KOPT-K1 (cell line): ENCODE measurements at regions not wholly inside any gene's neighbourhood (a gene's known extent, or its start where the extent isn't known, plus 50 kb on each side); places are given as distances from the start of the nearest gene placed in this dataset.

Source experiments
- H3K27ac ChIP-seq: fragments of 200-600 bp; sonication (generic); 2 replicates; pipeline ENCODE4 v1.5.1; 2016; ENCODE audit warnings: antibody characterized with exemption, mild to moderate bottlenecking, low read depth, low read length; ENCODE audit not compliant: poor library complexity, severe bottlenecking
- H3K36me3 ChIP-seq: fragments of 200-600 bp; sonication (generic); 2 replicates; pipeline ENCODE4 v1.5.1; 2017; ENCODE audit warnings: antibody characterized with exemption, mild to moderate bottlenecking, low read length, moderate library complexity; ENCODE audit not compliant: insufficient read depth
- H3K9me3 ChIP-seq: fragments of 200-600 bp; sonication (generic); 2 replicates; pipeline ENCODE4 v1.5.1; 2017; ENCODE audit warnings: antibody characterized with exemption, low read length, mild to moderate bottlenecking; ENCODE audit not compliant: insufficient read depth, poor library complexity, severe bottlenecking

GRCh38 chr9:80605793-80606192, 1034.0 kb downstream of the TLE4 start:
- no peaks in the 10 kb centered on the region for H3K9me3 ChIP-seq
- H3K36me3 ChIP-seq, result no peaks in the 10 kb centered on the region
- H3K27ac ChIP-seq, result no peak overlapping the region

DNA sequence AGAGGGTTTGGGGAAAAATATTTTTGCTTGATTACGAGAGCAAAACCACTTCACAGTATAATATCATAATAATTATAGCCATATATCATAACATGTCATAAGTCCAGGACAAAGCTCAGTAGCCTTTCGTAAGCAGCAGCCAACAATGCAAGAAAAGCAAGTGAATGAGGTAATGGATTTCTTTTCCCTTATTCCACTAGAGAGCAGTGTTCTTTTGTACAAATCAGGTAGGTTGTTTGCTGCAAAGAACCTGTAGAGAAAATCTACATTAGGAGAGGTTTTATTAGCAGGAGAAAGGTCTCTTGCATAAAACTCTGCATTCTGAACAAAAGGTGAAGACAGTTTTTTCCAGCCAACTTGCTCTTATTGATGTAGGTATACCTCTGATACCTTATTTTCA, 1033.4 kb downstream of the TLE4 start:
- Histone ChIP-seq H3K27ac (no peak overlapping the region), H3K36me3 (no peaks in the 10 kb centered on the region), H3K9me3 (no peaks in the 10 kb centered on the region)

DNA sequence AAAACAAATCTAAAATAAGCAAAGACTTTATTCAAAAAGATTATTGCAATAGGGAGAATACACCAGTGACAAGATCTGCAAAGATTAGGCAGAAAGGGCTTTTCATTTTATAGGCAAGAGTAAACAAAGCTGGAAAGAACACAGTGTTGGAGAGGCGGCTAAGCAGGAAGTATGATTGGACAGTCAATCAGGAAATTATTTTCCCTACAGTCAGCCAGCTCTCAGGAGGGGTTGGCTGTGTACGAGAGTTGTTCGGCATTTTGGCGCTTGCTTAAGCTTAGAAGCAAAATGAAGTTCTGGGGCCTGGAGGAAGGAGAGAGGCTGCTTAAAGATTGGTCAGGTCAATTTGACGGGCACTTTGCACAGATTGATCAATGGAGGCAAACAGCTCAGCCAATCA, 1030.5 kb downstream of the TLE4 start:
- Histone ChIP-seq H3K36me3 (no peaks in the 10 kb centered on the region), H3K9me3 (no peaks in the 10 kb centered on the region), H3K27ac (no peak overlapping the region)

DNA sequence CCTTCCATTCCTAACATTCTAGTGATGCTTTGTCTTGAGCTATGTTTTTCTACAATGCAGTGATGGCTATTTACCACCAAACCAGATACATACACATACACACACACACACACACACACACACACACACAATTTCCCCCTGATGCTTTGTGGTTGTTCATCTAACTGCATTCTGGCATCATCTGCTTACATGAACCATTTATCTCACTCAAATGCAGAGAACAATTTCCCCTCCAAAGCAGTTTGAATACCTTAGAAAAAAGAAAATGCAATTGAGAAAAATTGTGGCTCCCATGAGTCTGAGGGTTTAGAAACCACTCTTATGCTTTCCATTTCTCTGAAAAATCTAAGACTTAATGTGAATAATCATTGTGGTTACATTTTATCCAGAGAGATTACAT, 1024.8 kb downstream of the TLE4 start:
- H3K27ac ChIP-seq, result no peak overlapping the region
- H3K9me3 ChIP-seq, result no peaks in the 10 kb centered on the region
- H3K36me3 ChIP-seq, result no peaks in the 10 kb centered on the region

- Histone ChIP-seq H3K36me3 (no peaks in the 10 kb centered on the region), H3K9me3 (no peaks in the 10 kb centered on the region), H3K27ac (no peak overlapping the region)
Measured at GRCh38 chr9:80595192-80595591, 1023.4 kb downstream of the TLE4 start.

DNA sequence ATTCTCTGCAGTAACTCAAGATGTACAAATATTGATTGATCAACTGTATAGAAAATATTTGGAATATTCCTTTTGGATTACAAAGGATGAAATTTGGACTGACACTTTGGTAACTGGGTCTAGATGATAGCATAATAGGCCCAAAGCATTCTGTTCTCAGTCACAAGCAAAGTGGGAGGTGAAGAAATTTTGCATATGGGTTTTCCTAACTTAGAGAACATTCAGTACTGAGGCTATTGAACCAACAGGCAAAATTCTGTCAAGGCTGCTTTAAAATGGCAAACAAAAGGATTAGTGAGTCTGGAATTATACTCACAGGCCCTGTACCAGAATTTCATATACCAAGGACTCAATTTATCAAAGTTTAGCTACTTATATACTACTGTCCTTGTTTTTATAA, 1020.6 kb downstream of the TLE4 start:
- H3K9me3 ChIP-seq, result no peaks in the 10 kb centered on the region
- H3K27ac ChIP-seq, result no peak overlapping the region
- H3K36me3 ChIP-seq, result no peaks in the 10 kb centered on the region

DNA sequence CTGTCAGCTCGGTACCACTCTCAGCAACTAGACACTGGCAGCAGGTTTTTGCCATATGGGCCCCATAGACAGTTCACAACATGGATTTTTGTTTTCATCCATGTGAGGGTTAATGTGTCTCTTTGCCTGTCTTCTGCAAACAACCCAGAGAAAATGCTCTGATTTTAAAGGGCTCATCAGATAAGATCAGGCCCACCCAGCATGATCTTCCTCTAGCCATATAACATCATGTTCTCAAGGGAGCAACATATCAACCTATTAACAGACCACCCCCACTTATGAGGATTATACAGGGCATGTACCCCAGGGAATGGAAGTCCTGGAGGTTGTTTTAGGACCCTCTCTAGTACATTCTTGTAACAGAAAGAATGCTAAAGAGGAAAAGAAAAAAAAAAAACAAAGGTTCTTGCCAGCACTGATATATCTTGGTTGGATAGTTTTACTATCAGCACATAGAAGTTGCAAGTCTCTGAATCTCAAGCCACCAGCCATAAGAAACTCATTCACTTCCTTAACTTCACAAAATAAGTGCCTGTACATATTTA, 1015.1 kb downstream of the TLE4 start:
- Histone ChIP-seq H3K9me3 (no peaks in the 10 kb centered on the region), H3K36me3 (no peaks in the 10 kb centered on the region)

DNA sequence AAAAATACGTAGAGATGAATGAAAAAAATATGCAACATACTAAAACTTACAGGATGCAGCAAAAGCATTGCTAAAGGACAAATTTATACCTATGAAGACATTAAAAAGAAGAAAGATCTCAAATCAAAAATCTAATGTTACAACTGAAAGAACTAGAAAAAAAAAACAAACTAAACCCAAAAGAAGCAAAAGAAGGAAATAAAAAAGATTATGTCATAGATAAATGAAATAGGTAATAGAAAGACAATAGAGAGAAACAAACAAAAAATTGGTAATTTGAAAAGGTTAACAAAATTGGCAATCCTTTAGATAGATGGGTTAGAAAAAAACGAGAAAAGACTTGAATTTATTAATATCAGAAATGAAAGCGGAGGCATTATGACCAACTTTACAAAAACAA, 1000.2 kb downstream of the TLE4 start:
- Histone ChIP-seq H3K9me3 (no peaks in the 10 kb centered on the region), H3K36me3 (no peaks in the 10 kb centered on the region), H3K27ac (no peak overlapping the region)

More for the DNA sequence above, 1015.1 kb downstream of the TLE4 start:
- no peak overlapping the region for H3K27ac ChIP-seq

GRCh38 chr9:80569236-80569635, 997.5 kb downstream of the TLE4 start:
- no peak overlapping the region for H3K27ac ChIP-seq
- no peaks in the 10 kb centered on the region for H3K9me3 ChIP-seq
- no peaks in the 10 kb centered on the region for H3K36me3 ChIP-seq

DNA sequence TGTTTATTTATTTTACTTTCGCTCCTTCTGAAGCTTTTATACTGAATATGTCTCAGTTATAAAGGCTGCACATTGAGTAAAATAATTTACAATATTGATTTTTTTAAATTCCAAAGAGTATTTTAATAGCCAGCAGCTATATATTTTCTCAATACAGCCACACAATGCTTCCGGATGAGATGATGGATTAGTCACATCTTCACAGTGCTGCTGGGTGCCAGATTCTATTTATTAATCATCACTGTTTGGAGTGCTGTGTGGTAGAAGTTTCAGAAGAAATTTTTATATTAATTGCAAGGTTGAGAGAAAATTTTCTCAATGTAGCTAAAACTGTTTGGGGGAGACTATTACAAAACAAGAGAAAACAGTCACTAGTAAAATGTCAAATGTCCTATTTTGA, 989.8 kb downstream of the TLE4 start:
- H3K27ac ChIP-seq, result no peak overlapping the region

GRCh38 chr9:80560976-80561375, 989.2 kb downstream of the TLE4 start:
- Histone ChIP-seq H3K27ac (no peak overlapping the region), H3K36me3 (no peaks in the 10 kb centered on the region), H3K9me3 (no peaks in the 10 kb centered on the region)

More for the DNA sequence above, 989.8 kb downstream of the TLE4 start:
- Histone ChIP-seq H3K36me3 (no peaks in the 10 kb centered on the region), H3K9me3 (no peaks in the 10 kb centered on the region)

DNA sequence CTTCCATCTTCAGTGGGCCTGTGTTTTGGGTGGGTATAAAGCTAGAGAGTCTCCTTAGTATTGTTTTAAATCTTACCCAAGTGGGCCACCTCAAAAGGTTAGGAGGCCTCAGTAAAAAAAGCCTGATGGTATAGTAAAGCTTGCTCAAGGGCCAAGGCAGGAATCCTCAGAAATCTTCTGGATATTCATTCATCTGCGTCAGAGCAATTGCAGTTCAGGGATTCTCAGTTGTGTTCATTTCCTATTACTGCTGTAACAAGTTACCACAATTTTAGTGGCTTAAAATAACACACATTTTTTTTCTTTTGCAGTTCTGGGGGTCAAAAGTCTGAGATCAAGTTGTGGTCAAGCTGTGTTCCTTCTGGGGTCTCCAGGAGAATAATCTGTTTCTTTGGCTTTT, 985.5 kb downstream of the TLE4 start:
- H3K27ac ChIP-seq, result no peak overlapping the region
- no peaks in the 10 kb centered on the region for H3K9me3 ChIP-seq
- no peaks in the 10 kb centered on the region for H3K36me3 ChIP-seq

DNA sequence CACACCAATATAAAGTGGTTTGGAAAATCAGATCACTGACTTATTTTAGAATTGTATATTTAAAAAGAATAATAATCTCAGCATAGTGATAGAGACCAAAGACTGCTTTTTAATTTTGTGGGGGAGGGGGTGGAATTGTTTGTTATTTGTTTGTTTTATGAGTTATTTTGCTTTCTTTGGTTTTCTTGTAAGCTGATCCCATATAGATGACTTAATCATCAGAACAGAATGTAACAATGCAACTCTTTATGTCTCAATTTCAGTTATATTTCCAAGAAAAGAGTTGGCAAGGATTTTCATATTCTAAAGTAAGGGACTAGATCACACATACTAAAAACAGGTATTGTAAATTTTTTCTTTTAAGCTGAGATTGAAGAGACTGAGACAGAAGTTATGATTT, 984.9 kb downstream of the TLE4 start:
- Histone ChIP-seq H3K27ac (no peak overlapping the region), H3K36me3 (no peaks in the 10 kb centered on the region), H3K9me3 (no peaks in the 10 kb centered on the region)

DNA sequence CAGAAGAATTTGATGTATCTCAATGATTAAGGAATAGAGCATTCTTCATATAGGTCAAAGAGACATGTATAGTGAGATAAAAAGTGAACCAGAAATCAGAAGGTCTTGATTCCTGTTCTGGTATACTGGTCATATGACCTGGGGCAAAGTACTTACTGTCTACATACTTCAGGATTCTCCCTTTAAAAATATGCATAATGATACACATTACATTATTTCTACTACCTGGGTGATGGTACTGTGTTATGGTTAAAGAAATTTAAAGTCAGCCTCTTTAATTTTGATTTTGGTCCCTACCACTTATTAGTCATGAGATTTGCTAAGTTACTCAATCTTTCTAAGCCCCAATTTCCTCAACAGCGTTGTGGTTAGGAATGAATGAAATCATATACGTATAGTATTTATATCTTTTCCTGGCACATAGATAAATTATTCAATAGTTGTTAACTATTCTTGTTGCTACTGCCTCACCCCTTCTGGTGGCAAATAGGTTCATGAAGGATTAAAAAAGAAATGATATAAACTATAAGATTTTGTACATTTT, 984.1 kb downstream of the TLE4 start:
- Histone ChIP-seq H3K9me3 (no peaks in the 10 kb centered on the region), H3K27ac (no peak overlapping the region), H3K36me3 (no peaks in the 10 kb centered on the region)

- Histone ChIP-seq H3K27ac (no peak overlapping the region), H3K9me3 (no peaks in the 10 kb centered on the region), H3K36me3 (no peaks in the 10 kb centered on the region)
Measured at GRCh38 chr9:80554856-80555255, 983.1 kb downstream of the TLE4 start.

GRCh38 chr9:80554301-80554700, 982.5 kb downstream of the TLE4 start:
- Histone ChIP-seq H3K36me3 (no peaks in the 10 kb centered on the region), H3K9me3 (no peaks in the 10 kb centered on the region), H3K27ac (no peak overlapping the region)
